ENCODE measurements at regions not wholly inside any gene's neighbourhood (a gene's known extent, or its start where the extent isn't known, plus 50 kb on each side); places are given as distances from the start of the nearest gene placed in this dataset.
"Not testable (repeated sequence)": the region's sequence is repeated elsewhere in the genome, so short reads cannot be mapped to it uniquely, and the experiment has no call there.

GRCh38 chr2:234881413-234882241 is 70.2 kb upstream of the SH3BP4 start:
- TF ChIP-seq EP300 (IDR thresholded peaks at IDR 0.05), result no peak
- peak; percentile 73 to 75 for TF ChIP-seq CTCF (IDR thresholded peaks at IDR 0.05)
- peak; percentile 77 to 84 for DNase-seq (ENCODE audit: low spot score in 2 of 2)
- 24% methylated on average over 8 of the region's 8 CpGs for WGBS
- H3K27ac ChIP-seq, result peak overlapping the region; percentile 18
- no peaks in the 10 kb centered on the region for H3K36me3 ChIP-seq
- no peak overlapping the region for H3K4me3 ChIP-seq
- no peaks in the 10 kb centered on the region for H3K9me3 ChIP-seq
- peaks cover 17% of the 10 kb centered on the region for H3K4me1 ChIP-seq
- no peaks in the 10 kb centered on the region for H3K27me3 ChIP-seq

GRCh38 chr2:234880551-234881211 is 71.1 kb upstream of the SH3BP4 start:
- Histone ChIP-seq H3K27ac (no peak overlapping the region), H3K9me3 (no peaks in the 10 kb centered on the region), H3K36me3 (no peaks in the 10 kb centered on the region), H3K27me3 (no peaks in the 10 kb centered on the region), H3K4me1 (peaks cover 17% of the 10 kb centered on the region), H3K4me3 (no peak overlapping the region)
- 55% methylated on average over 7 of the region's 7 CpGs for WGBS
- no peak for TF ChIP-seq POLR2A (IDR thresholded peaks at IDR 0.05)
- no peak for TF ChIP-seq EP300 (IDR thresholded peaks at IDR 0.05)
- TF ChIP-seq POLR2AphosphoS5 (IDR thresholded peaks at IDR 0.05), result no peak
- TF ChIP-seq CTCF (IDR thresholded peaks at IDR 0.05), result no peak
- no peak for DNase-seq (ENCODE audit: low spot score in 2 of 2)

GRCh38 chr2:234879671-234880455 is 72.0 kb upstream of the SH3BP4 start:
- Histone ChIP-seq H3K9me3 (no peaks in the 10 kb centered on the region), H3K27ac (no peak overlapping the region), H3K4me1 (peaks cover 17% of the 10 kb centered on the region), H3K36me3 (no peaks in the 10 kb centered on the region), H3K4me3 (no peak overlapping the region), H3K27me3 (no peaks in the 10 kb centered on the region)
- TF ChIP-seq CTCF (IDR thresholded peaks at IDR 0.05) (no peak), POLR2AphosphoS5 (IDR thresholded peaks at IDR 0.05) (no peak), EP300 (IDR thresholded peaks at IDR 0.05) (no peak), POLR2A (IDR thresholded peaks at IDR 0.05) (no peak)
- DNase-seq (ENCODE audit: low spot score in 2 of 2), result no peak
- WGBS, result 75% methylated on average over 5 of the region's 5 CpGs

- WGBS, result 97% methylated on average over 2 of the region's 2 CpGs
- not testable (repeated sequence) for DNase-seq (ENCODE audit: low spot score in 2 of 2); H3K36me3 ChIP-seq; H3K9me3 ChIP-seq; H3K27me3 ChIP-seq; H3K27ac ChIP-seq; H3K4me3 ChIP-seq
- H3K4me1 ChIP-seq, result peaks cover 11% of the 10 kb centered on the region
These were observed 75.2 kb upstream of the SH3BP4 start for GRCh38 chr2:234876621-234877020.

- Histone ChIP-seq H3K27me3 (no peaks in the 10 kb centered on the region), H3K4me3 (no peak overlapping the region), H3K36me3 (no peaks in the 10 kb centered on the region), H3K4me1 (no peaks in the 10 kb centered on the region), H3K9me3 (no peaks in the 10 kb centered on the region), H3K27ac (no peak overlapping the region)
- 86% methylated on average over 10 of the region's 10 CpGs for WGBS
- DNase-seq (ENCODE audit: low spot score in 2 of 2), result no peak
- TF ChIP-seq POLR2AphosphoS5 (IDR thresholded peaks at IDR 0.05), result no peak
- TF ChIP-seq POLR2A (IDR thresholded peaks at IDR 0.05), result no peak
- no peak for TF ChIP-seq EP300 (IDR thresholded peaks at IDR 0.05)
- no peak for TF ChIP-seq CTCF (IDR thresholded peaks at IDR 0.05)
These were observed 77.3 kb upstream of the SH3BP4 start for GRCh38 chr2:234874347-234875046.

Measured in suprapubic skin (tissue), 4 donors.